DOHH2 (cell line): ENCODE measurements at regions not wholly inside any gene's neighbourhood (a gene's known extent, or its start where the extent isn't known, plus 50 kb on each side); places are given as distances from the start of the nearest gene placed in this dataset.

Source experiments
- H3F3A ChIP-seq: fragments of 200-600 bp; sonication (generic), shearing (Covaris generic); 2 replicates; pipeline ENCODE4 v1.6.0; 2016; ENCODE audit warnings: antibody characterized with exemption, mild to moderate bottlenecking; ENCODE audit not compliant: control insufficient read depth, insufficient read depth
- H3K27ac ChIP-seq: fragments of 200-600 bp; sonication (generic); 2 replicates; pipeline ENCODE4 v1.5.1; 2014; ENCODE audit warnings: low read depth, mild to moderate bottlenecking, low read length, moderate library complexity
- H3K27me3 ChIP-seq: fragments of 200-600 bp; sonication (generic); 2 replicates; pipeline ENCODE4 v1.6.1; 2014; ENCODE audit warnings: mild to moderate bottlenecking, low read length, mixed read lengths; ENCODE audit not compliant: control insufficient read depth
- H3K36me3 ChIP-seq: fragments of 200-600 bp; sonication (generic); 2 replicates; pipeline ENCODE4 v1.6.1; 2014; ENCODE audit warnings: mild to moderate bottlenecking, low read length, moderate library complexity, mixed read lengths; ENCODE audit not compliant: control insufficient read depth
- H3K4me1 ChIP-seq: fragments of 200-600 bp; sonication (generic); 2 replicates; pipeline ENCODE4 v1.6.1; 2014; ENCODE audit warnings: mild to moderate bottlenecking, low read length, mixed read lengths; ENCODE audit not compliant: control insufficient read depth
- H3K4me2 ChIP-seq: fragments of 200-600 bp; sonication (generic); 2 replicates; pipeline ENCODE4 v1.6.0; 2014; ENCODE audit warnings: mild to moderate bottlenecking, low read length, moderate library complexity
- H3K4me3 ChIP-seq: fragments of 200-600 bp; sonication (generic); 2 replicates; pipeline ENCODE4 v1.5.1; 2014; ENCODE audit warnings: mild to moderate bottlenecking, low read length, mixed read lengths
- H3K79me2 ChIP-seq: fragments of 200-600 bp; sonication (generic); 2 replicates; pipeline ENCODE4 v1.6.1; 2014; ENCODE audit warnings: mild to moderate bottlenecking, low read length, mixed read lengths; ENCODE audit not compliant: control insufficient read depth
- H3K9me2 ChIP-seq: fragments of 200-600 bp; sonication (generic); replicated peaks from 2 replicates; pipeline ENCODE4 v1.6.1; 2014; ENCODE audit warnings: mild to moderate bottlenecking, low read length, mixed read lengths; ENCODE audit not compliant: control insufficient read depth
- H3K9me3 ChIP-seq: fragments of 200-600 bp; sonication (generic); 2 replicates; pipeline ENCODE4 v1.6.1; 2014; ENCODE audit warnings: antibody characterized with exemption, low read length, mixed read lengths; ENCODE audit not compliant: control insufficient read depth, insufficient read depth
- H4K20me1 ChIP-seq: fragments of 200-600 bp; sonication (generic); 2 replicates; pipeline ENCODE4 v1.6.0; 2014; ENCODE audit warnings: low read depth, mild to moderate bottlenecking, antibody characterized with exemption, low read length, moderate library complexity; ENCODE audit not compliant: control insufficient read depth, insufficient read depth
- EZH2phosphoT487 ChIP-seq: fragments of 200-600 bp; sonication (generic); IDR thresholded peaks from 2 replicates; pipeline ENCODE4 v1.6.1; 2017; ENCODE audit warnings: borderline replicate concordance, mild to moderate bottlenecking, antibody characterized with exemption, low read length, moderate library complexity, mixed read lengths
- TF ChIP-seq, protein P1 (sequence below): fragments of 200-600 bp; sonication (generic); IDR thresholded peaks from one replicate; pipeline ENCODE4 v1.5.1; 2014; ENCODE audit warnings: antibody characterized with exemption, mild to moderate bottlenecking, low read depth, low read length; ENCODE audit not compliant: poor library complexity, severe bottlenecking

DNA sequence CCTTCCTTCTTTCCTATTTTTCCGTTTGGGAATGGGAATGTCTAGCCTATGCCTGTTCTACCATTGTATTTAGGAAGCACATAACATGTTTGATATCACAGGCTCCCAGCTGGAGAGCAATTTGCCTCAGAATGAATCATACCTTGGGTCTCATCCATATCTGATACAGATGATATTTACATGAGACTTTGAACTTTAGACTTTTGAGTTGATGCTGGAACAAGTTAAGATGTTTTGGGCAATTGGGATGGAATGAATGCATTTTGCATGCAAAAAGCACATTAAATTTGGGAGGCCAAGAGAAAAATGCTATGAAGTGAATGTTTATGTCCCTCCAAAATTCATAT is 61.9 kb upstream of the BEGAIN start:
- peaks cover 7% of the 10 kb centered on the region for H3K4me1 ChIP-seq
- no peak overlapping the region for H3K4me3 ChIP-seq
- H3K36me3 ChIP-seq: no peaks in the 10 kb centered on the region
- no peak overlapping the region for H3K4me2 ChIP-seq
- H3K27ac ChIP-seq: no peak overlapping the region
- H3K9me2 ChIP-seq: no peaks in the 10 kb centered on the region
- no peaks in the 10 kb centered on the region for H4K20me1 ChIP-seq
- no peaks in the 10 kb centered on the region for H3K27me3 ChIP-seq
- H3F3A ChIP-seq: no peaks in the 10 kb centered on the region
- H3K9me3 ChIP-seq: no peaks in the 10 kb centered on the region
- no peaks in the 10 kb centered on the region for H3K79me2 ChIP-seq
- TF ChIP-seq, protein P1, sequence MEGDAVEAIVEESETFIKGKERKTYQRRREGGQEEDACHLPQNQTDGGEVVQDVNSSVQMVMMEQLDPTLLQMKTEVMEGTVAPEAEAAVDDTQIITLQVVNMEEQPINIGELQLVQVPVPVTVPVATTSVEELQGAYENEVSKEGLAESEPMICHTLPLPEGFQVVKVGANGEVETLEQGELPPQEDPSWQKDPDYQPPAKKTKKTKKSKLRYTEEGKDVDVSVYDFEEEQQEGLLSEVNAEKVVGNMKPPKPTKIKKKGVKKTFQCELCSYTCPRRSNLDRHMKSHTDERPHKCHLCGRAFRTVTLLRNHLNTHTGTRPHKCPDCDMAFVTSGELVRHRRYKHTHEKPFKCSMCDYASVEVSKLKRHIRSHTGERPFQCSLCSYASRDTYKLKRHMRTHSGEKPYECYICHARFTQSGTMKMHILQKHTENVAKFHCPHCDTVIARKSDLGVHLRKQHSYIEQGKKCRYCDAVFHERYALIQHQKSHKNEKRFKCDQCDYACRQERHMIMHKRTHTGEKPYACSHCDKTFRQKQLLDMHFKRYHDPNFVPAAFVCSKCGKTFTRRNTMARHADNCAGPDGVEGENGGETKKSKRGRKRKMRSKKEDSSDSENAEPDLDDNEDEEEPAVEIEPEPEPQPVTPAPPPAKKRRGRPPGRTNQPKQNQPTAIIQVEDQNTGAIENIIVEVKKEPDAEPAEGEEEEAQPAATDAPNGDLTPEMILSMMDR: no peak
- TF ChIP-seq EZH2phosphoT487: no peak

DNA sequence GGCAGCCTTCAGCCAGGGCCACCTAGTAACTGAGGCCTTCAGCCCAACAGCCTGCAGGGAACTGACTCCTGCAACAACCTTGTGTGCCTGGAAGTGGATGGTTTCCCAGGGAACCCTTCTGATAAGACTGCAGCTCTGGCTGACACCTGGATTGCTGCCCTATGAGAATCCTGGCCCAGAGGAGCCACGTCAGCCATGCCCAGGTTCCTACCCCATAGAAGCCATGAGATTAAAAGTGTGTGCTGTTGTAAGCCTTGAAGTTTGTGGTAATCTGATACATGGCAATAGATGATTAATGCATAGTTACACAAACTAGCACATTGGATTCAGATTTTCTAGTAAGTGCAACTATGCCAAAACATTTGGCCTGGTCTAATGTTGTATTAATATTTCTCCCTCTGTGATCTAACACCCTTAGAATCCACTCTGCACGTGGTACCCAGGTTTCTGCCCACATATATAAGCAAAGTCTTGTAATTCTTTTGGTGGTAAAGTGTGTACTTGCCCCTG is 64.8 kb upstream of the BEGAIN start:
- no peak for TF ChIP-seq EZH2phosphoT487
- TF ChIP-seq, protein P1: no peak
- Histone ChIP-seq H3F3A (no peaks in the 10 kb centered on the region), H4K20me1 (no peaks in the 10 kb centered on the region), H3K36me3 (no peaks in the 10 kb centered on the region), H3K4me1 (peaks cover 12% of the 10 kb centered on the region), H3K4me2 (no peak overlapping the region), H3K9me2 (no peaks in the 10 kb centered on the region), H3K27me3 (no peaks in the 10 kb centered on the region), H3K27ac (no peak overlapping the region), H3K4me3 (no peak overlapping the region), H3K79me2 (no peaks in the 10 kb centered on the region), H3K9me3 (no peaks in the 10 kb centered on the region)

DNA sequence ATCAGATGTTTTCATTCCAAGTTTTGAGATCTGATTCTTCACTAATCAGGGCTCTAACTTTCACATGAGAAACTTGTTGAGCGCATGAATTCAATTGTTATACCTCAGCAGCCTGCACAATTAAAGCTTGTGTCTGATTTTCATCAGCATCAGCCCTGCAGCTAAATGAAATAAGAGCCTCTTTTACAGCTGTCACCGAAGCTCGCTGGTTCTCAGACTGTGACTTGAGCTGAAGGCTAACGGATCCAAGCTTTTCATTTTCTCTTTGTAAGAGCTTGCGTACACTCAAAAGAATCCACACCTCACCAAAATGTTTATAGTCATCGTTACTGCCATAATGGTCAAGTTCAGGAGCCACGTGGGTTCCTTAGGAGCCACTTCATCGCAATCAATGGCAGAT is 65.5 kb upstream of the BEGAIN start:
- H3K27ac ChIP-seq: no peak overlapping the region
- TF ChIP-seq, protein P1: no peak
- TF ChIP-seq EZH2phosphoT487: no peak
- no peaks in the 10 kb centered on the region for H3F3A ChIP-seq
- H3K36me3 ChIP-seq: no peaks in the 10 kb centered on the region
- no peaks in the 10 kb centered on the region for H3K9me2 ChIP-seq
- no peaks in the 10 kb centered on the region for H3K9me3 ChIP-seq
- no peaks in the 10 kb centered on the region for H3K79me2 ChIP-seq
- H3K4me2 ChIP-seq: no peak overlapping the region
- H3K27me3 ChIP-seq: no peaks in the 10 kb centered on the region
- no peak overlapping the region for H3K4me3 ChIP-seq
- H3K4me1 ChIP-seq: peaks cover 12% of the 10 kb centered on the region
- H4K20me1 ChIP-seq: no peaks in the 10 kb centered on the region

DNA sequence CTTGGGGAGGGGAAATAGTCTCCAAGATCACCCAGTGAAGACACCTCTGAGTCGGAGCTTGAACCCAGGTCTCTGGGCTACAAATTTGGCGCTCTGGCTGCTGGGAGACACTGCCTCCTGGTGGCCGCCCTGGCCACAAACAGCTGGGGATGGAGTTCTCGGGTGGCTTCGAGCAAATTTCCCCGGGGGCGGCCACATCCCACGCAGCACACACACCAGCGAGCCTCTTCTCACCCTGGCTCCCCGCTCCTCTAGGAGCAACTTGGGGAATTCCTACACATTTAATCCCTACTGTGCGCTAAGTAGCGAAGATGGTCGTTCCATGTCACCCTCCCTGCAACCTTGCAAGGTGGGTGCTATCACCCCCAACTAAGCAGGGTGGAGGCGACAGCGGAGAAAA is 66.2 kb upstream of the BEGAIN start:
- no peak overlapping the region for H3K4me2 ChIP-seq
- H3K9me3 ChIP-seq: no peaks in the 10 kb centered on the region
- no peak overlapping the region for H3K4me3 ChIP-seq
- TF ChIP-seq EZH2phosphoT487: no peak
- TF ChIP-seq, protein P1: peak; percentile 85
- no peak overlapping the region for H3K27ac ChIP-seq
- no peaks in the 10 kb centered on the region for H3F3A ChIP-seq
- H3K36me3 ChIP-seq: no peaks in the 10 kb centered on the region
- no peaks in the 10 kb centered on the region for H3K9me2 ChIP-seq
- no peaks in the 10 kb centered on the region for H4K20me1 ChIP-seq
- H3K79me2 ChIP-seq: no peaks in the 10 kb centered on the region
- H3K27me3 ChIP-seq: no peaks in the 10 kb centered on the region
- peaks cover 12% of the 10 kb centered on the region for H3K4me1 ChIP-seq
